ENCODE measurements at regions not wholly inside any gene's neighbourhood (a gene's known extent, or its start where the extent isn't known, plus 50 kb on each side); places are given as distances from the start of the nearest gene placed in this dataset.

DNA sequence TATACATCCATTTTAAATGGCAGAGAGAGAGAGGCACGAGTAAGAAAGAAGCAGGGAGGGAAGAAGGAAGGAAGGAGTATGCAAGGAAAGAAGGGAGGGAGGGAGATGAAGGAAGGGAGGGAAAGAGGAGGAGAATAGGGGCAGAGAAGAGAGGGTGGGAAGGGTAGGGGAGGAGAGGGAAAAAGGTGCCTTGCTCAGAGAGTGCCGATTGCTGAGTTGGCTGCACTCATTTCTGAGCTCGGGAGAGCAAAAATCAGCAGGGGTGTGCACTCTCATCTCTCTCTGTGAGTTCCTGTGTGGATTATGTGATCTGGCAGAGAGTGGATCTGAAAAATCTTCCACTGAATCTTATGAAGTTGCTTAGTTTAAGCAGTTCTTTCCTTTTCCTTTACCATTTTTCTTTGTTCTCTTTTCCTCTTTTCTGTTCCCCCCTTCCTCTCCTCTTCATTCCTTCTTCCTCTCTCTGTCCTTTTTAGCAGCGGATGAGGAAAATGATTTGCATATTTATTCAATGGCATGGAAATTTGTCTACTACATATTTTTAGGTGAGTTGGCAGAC, 108.7 kb downstream of the PERP start:
- TF ChIP-seq, protein P1, sequence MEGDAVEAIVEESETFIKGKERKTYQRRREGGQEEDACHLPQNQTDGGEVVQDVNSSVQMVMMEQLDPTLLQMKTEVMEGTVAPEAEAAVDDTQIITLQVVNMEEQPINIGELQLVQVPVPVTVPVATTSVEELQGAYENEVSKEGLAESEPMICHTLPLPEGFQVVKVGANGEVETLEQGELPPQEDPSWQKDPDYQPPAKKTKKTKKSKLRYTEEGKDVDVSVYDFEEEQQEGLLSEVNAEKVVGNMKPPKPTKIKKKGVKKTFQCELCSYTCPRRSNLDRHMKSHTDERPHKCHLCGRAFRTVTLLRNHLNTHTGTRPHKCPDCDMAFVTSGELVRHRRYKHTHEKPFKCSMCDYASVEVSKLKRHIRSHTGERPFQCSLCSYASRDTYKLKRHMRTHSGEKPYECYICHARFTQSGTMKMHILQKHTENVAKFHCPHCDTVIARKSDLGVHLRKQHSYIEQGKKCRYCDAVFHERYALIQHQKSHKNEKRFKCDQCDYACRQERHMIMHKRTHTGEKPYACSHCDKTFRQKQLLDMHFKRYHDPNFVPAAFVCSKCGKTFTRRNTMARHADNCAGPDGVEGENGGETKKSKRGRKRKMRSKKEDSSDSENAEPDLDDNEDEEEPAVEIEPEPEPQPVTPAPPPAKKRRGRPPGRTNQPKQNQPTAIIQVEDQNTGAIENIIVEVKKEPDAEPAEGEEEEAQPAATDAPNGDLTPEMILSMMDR (IDR thresholded peaks at IDR 0.05) = no peak
- TF ChIP-seq EP300 (IDR thresholded peaks at IDR 0.05) (no peak), POLR2A (IDR thresholded peaks at IDR 0.05) (no peak), POLR2AphosphoS5 (IDR thresholded peaks at IDR 0.05) (no peak)

All from sigmoid colon (tissue), 4 donors.